HG03175 (cell line): ENCODE measurements at regions not wholly inside any gene's neighbourhood (a gene's known extent, or its start where the extent isn't known, plus 50 kb on each side); places are given as distances from the start of the nearest gene placed in this dataset.

ENCODE experiments used
- ATAC-seq: cut with Tn5 transposase; IDR thresholded peaks from one replicate; pipeline ENCODE4 v1.9.1; 2021; ENCODE audit warnings: mild to moderate bottlenecking, moderate library complexity; ENCODE audit not compliant: unreplicated experiment

- no peak for ATAC-seq
Measured at GRCh38 chr2:30046979-30047378, 99.8 kb upstream of the YPEL5 start.

- no peak for ATAC-seq
Measured at GRCh38 chr2:30048636-30049175, 98.1 kb upstream of the YPEL5 start.

- ATAC-seq, result no peak
Measured at GRCh38 chr2:30055548-30055947, 91.3 kb upstream of the YPEL5 start.

GRCh38 chr2:30060562-30060961, 86.2 kb upstream of the YPEL5 start:
- ATAC-seq, result no peak

- ATAC-seq, result no peak
Measured at GRCh38 chr2:30068067-30068466, 78.7 kb upstream of the YPEL5 start.

GRCh38 chr2:30072250-30072842, 74.5 kb upstream of the YPEL5 start:
- ATAC-seq, result no peak

- ATAC-seq, result no peak
Measured at GRCh38 chr2:30073523-30073922, 73.3 kb upstream of the YPEL5 start.

- no peak for ATAC-seq
Measured at GRCh38 chr2:30074023-30074422, 72.8 kb upstream of the YPEL5 start.

GRCh38 chr2:30078521-30078920, 68.3 kb upstream of the YPEL5 start:
- no peak for ATAC-seq

GRCh38 chr2:30084915-30085314, 61.9 kb upstream of the YPEL5 start:
- no peak for ATAC-seq

- no peak for ATAC-seq
Measured at GRCh38 chr2:30089171-30089570, 57.6 kb upstream of the YPEL5 start.

- no peak for ATAC-seq
Measured at GRCh38 chr2:30095402-30095801, 51.4 kb upstream of the YPEL5 start.

GRCh38 chr2:30096451-30096850, 50.4 kb upstream of the YPEL5 start:
- ATAC-seq, result no peak
